ENCODE measurements at regions not wholly inside any gene's neighbourhood (a gene's known extent, or its start where the extent isn't known, plus 50 kb on each side); places are given as distances from the start of the nearest gene placed in this dataset.

GRCh38 chr11:112899235-112900006, 61.8 kb upstream of the NCAM1 start:
- DNase-seq (ENCODE audit: low read depth, low spot score), result no peak

- DNase-seq (ENCODE audit: low read depth, low spot score), result no peak
These were observed 59.3 kb upstream of the NCAM1 start for GRCh38 chr11:112901924-112902323.

- no peak for DNase-seq (ENCODE audit: low read depth, low spot score)
These were observed 58.7 kb upstream of the NCAM1 start for GRCh38 chr11:112902361-112903011.

- DNase-seq (ENCODE audit: low read depth, low spot score), result no peak
These were observed 57.9 kb upstream of the NCAM1 start for GRCh38 chr11:112903340-112903739.

- no peak for DNase-seq (ENCODE audit: low read depth, low spot score)
These were observed 50.1 kb upstream of the NCAM1 start for GRCh38 chr11:112911124-112911523.
